DMS114 treated with DMSO at 0.1 percent for 48 hours (cell line): ENCODE measurements at regions not wholly inside any gene's neighbourhood (a gene's known extent, or its start where the extent isn't known, plus 50 kb on each side); places are given as distances from the start of the nearest gene placed in this dataset.
"Not testable (repeated sequence)": the region's sequence is repeated elsewhere in the genome, so short reads cannot be mapped to it uniquely, and the experiment has no call there.

Source experiments
- DNase-seq: peaks from one replicate; lab custom pipeline; 2025; ENCODE audit not compliant: unreplicated experiment; lab: John Stamatoyannopoulos, UW

- DNase-seq = no peak
Measured at GRCh38 chr10:23493711-23494110, 54.8 kb downstream of the OTUD1 start.

GRCh38 chr10:23496727-23497126 is 57.9 kb downstream of the OTUD1 start:
- no peak for DNase-seq

- DNase-seq = no peak
Measured at GRCh38 chr10:23499372-23500132, 60.7 kb downstream of the OTUD1 start.

- no peak for DNase-seq
Measured at GRCh38 chr10:23505797-23506465, 67.1 kb downstream of the OTUD1 start.

GRCh38 chr10:23512355-23513058 is 73.6 kb downstream of the OTUD1 start:
- no peak for DNase-seq

GRCh38 chr10:23513621-23514020 is 74.7 kb downstream of the OTUD1 start:
- DNase-seq = not testable (repeated sequence)

- no peak for DNase-seq
Measured at GRCh38 chr10:23514321-23514720, 75.4 kb downstream of the OTUD1 start.

- DNase-seq = peak; percentile 36
Measured at GRCh38 chr10:23516530-23516929, 77.7 kb downstream of the OTUD1 start.

- no peak for DNase-seq
Measured at GRCh38 chr10:23517155-23517554, 78.3 kb downstream of the OTUD1 start.

GRCh38 chr10:23521735-23522134 is 82.9 kb downstream of the OTUD1 start:
- DNase-seq = no peak

GRCh38 chr10:23522345-23522744 is 83.5 kb downstream of the OTUD1 start:
- no peak for DNase-seq

GRCh38 chr10:23523251-23523650 is 84.4 kb downstream of the OTUD1 start:
- no peak for DNase-seq

GRCh38 chr10:23525406-23525805 is 86.5 kb downstream of the OTUD1 start:
- DNase-seq = no peak

- DNase-seq = no peak
Measured at GRCh38 chr10:23528419-23528818, 89.5 kb downstream of the OTUD1 start.

- no peak for DNase-seq
Measured at GRCh38 chr10:23529625-23530024, 90.8 kb downstream of the OTUD1 start.

GRCh38 chr10:23530079-23530478 is 91.2 kb downstream of the OTUD1 start:
- no peak for DNase-seq

- DNase-seq = no peak
Measured at GRCh38 chr10:23533212-23533611, 94.3 kb downstream of the OTUD1 start.

- DNase-seq = no peak
Measured at GRCh38 chr10:23534326-23534725, 95.5 kb downstream of the OTUD1 start.

GRCh38 chr10:23534761-23535160 is 95.9 kb downstream of the OTUD1 start:
- DNase-seq = no peak

GRCh38 chr10:23535381-23535780 is 96.5 kb downstream of the OTUD1 start:
- DNase-seq = no peak

GRCh38 chr10:23538968-23539367 is 100.1 kb downstream of the OTUD1 start:
- no peak for DNase-seq
